HG03432 (cell line): ENCODE measurements at regions not wholly inside any gene's neighbourhood (a gene's known extent, or its start where the extent isn't known, plus 50 kb on each side); places are given as distances from the start of the nearest gene placed in this dataset.
"Not testable (repeated sequence)": the region's sequence is repeated elsewhere in the genome, so short reads cannot be mapped to it uniquely, and the experiment has no call there.

ENCODE experiments used
- ATAC-seq: cut with Tn5 transposase; IDR thresholded peaks from one replicate; pipeline ENCODE4 v1.9.1; 2021; ENCODE audit warnings: mild to moderate bottlenecking, moderate library complexity; ENCODE audit not compliant: unreplicated experiment

GRCh38 chr18:59038295-59039039 is 101.2 kb upstream of the SEC11C start:
- no peak for ATAC-seq

GRCh38 chr18:59039040-59039320 is 100.7 kb upstream of the SEC11C start:
- ATAC-seq, result not testable (repeated sequence)

- no peak for ATAC-seq
These were observed 100.2 kb upstream of the SEC11C start for GRCh38 chr18:59039449-59039848.

GRCh38 chr18:59040770-59041148 is 98.9 kb upstream of the SEC11C start:
- no peak for ATAC-seq

GRCh38 chr18:59041296-59041695 is 98.4 kb upstream of the SEC11C start:
- no peak for ATAC-seq

- no peak for ATAC-seq
These were observed 97.6 kb upstream of the SEC11C start for GRCh38 chr18:59041819-59042815.

- ATAC-seq, result no peak
These were observed 94.8 kb upstream of the SEC11C start for GRCh38 chr18:59044855-59045254.

GRCh38 chr18:59047321-59048047 is 92.2 kb upstream of the SEC11C start:
- no peak for ATAC-seq

- ATAC-seq, result no peak
These were observed 91.7 kb upstream of the SEC11C start for GRCh38 chr18:59048048-59048363.

- no peak for ATAC-seq
These were observed 91.3 kb upstream of the SEC11C start for GRCh38 chr18:59048378-59048777.

- no peak for ATAC-seq
These were observed 89.7 kb upstream of the SEC11C start for GRCh38 chr18:59049721-59050660.

GRCh38 chr18:59050661-59051057 is 89.0 kb upstream of the SEC11C start:
- no peak for ATAC-seq

GRCh38 chr18:59051470-59052165 is 88.1 kb upstream of the SEC11C start:
- ATAC-seq, result no peak

GRCh38 chr18:59052965-59053820 is 86.5 kb upstream of the SEC11C start:
- ATAC-seq, result no peak

- ATAC-seq, result no peak
These were observed 85.0 kb upstream of the SEC11C start for GRCh38 chr18:59054496-59055287.

GRCh38 chr18:59055345-59056032 is 84.2 kb upstream of the SEC11C start:
- ATAC-seq, result no peak

GRCh38 chr18:59056706-59057492 is 82.8 kb upstream of the SEC11C start:
- ATAC-seq, result peak; percentile 81
